Suprapubic skin (tissue), 4 donors: ENCODE measurements at regions not wholly inside any gene's neighbourhood (a gene's known extent, or its start where the extent isn't known, plus 50 kb on each side); places are given as distances from the start of the nearest gene placed in this dataset.

ENCODE experiments used
- CTCF ChIP-seq, 2 donors: fragments of 200-600 bp in 1 of 2; fragments of 450-650 bp in 1 of 2; sonication (generic) in 1 of 2; IDR thresholded peaks; one replicate each; pipeline ENCODE4 v1.5.1; 2016 to 2019; ENCODE audit warnings: antibody characterized with exemption in 2 of 2, mild to moderate bottlenecking in 1 of 2, moderate library complexity in 1 of 2
- EP300 ChIP-seq: sonication (generic); formaldehyde crosslinking; IDR thresholded peaks from one replicate; pipeline ENCODE4 v1.6.1; 2017; ENCODE audit warnings: antibody characterized with exemption
- POLR2A ChIP-seq, 2 donors: fragments of 450-650 bp; IDR thresholded peaks; one replicate each; pipeline ENCODE4 v1.6.1; 2017; ENCODE audit warnings: antibody characterized with exemption in 2 of 2, mild to moderate bottlenecking in 2 of 2, moderate library complexity in 2 of 2
- POLR2AphosphoS5 ChIP-seq, 3 donors: sonication (generic); formaldehyde crosslinking; IDR thresholded peaks; one replicate each; pipeline ENCODE4 v1.6.1; 2017; ENCODE audit warnings: antibody characterized with exemption in 3 of 3

- TF ChIP-seq EP300 (no peak), CTCF (IDR thresholded peaks at IDR 0.05) (no peak), POLR2AphosphoS5 (IDR thresholded peaks at IDR 0.05) (no peak), POLR2A (IDR thresholded peaks at IDR 0.05) (no peak)
Measured at GRCh38 chr5:4945296-4945695, 194.8 kb upstream of the ADAMTS16 start.
